ENCODE measurements at regions not wholly inside any gene's neighbourhood (a gene's known extent, or its start where the extent isn't known, plus 50 kb on each side); places are given as distances from the start of the nearest gene placed in this dataset.

DNA sequence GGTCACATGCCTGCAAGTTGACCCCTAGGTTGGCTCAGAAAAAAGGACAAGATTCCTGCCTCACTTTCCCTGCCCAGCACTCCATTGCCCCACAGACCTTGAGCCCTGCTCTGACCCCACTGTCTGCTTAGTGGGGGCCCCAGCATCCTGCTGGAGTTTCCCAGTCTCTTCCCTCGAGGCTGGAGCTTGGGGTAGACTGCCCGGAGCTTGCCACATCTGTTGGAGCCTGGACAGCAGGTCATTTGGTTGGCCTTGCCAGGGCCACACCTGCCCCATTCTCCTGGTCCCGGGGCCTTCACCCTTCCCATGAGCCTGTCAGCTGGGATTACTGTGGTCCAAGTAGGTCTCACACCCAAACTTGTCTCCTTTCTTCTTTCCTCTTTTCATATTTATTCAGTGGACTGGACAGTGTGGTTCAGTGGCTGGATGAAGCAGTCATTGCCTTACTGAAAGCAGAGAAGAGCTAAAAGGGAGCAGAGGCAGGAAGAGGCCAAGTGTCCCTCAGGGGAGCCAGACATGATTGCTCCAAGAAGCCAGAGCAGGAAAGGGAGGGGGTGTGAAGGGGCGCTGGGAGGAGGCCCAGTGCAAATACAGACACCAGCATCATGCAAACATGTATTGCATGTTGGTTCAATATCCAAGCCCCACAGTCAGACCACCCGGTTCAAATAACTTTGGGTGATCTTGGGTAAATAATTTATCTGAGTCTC, 56.2 kb upstream of the CACUL1 start:
- no peak overlapping the region for H4K91ac ChIP-seq (replicated peaks; ENCODE audit: insufficient read length, low read length)
- no peaks in the 10 kb centered on the region for H3K9me3 ChIP-seq (ENCODE audit: insufficient read depth in 2 of 2, low read depth in 1 of 2, low read length in 1 of 2)
- no peak overlapping the region for H2BK120ac ChIP-seq (replicated peaks; ENCODE audit: low read depth, low read length)
- no peaks in the 10 kb centered on the region for H3K23me2 ChIP-seq (ENCODE audit: low read depth, low read length)
- H3K27ac ChIP-seq (ENCODE audit: low read depth, low read length) = no peak overlapping the region
- FAIRE-seq (no peak), DNase-seq (ENCODE audit: low read depth in 1 of 2, low spot score in 2 of 2) (no peak)
- H3K27me3 ChIP-seq (replicated peaks in 1 of 4; ENCODE audit: control insufficient read depth in 3 of 4, extremely low read depth in 1 of 4, insufficient read depth in 3 of 4, low read length in 3 of 4) = no peaks in the 10 kb centered on the region
- no peak overlapping the region for H2BK15ac ChIP-seq (ENCODE audit: low read length)
- no peaks in the 10 kb centered on the region for H3K79me1 ChIP-seq (ENCODE audit: low read depth, low read length)
- H3K18ac ChIP-seq (ENCODE audit: extremely low read depth, low read length) = no peak overlapping the region
- H3K79me2 ChIP-seq (ENCODE audit: control insufficient read depth in 1 of 2, insufficient read depth in 2 of 2, low read length in 2 of 2) = no peaks in the 10 kb centered on the region
- no peak overlapping the region for H2BK12ac ChIP-seq (ENCODE audit: low read depth, low read length)
- no peak overlapping the region for H3K14ac ChIP-seq (ENCODE audit: insufficient read length)
- CTCF ChIA-PET (ENCODE audit: partially characterized antibody) = interaction anchor here (0.8 kb wide), 1 partner anchor 17 kb away, joined by 3 read pairs; no protein-coding TSS in a partner anchor
- no peak overlapping the region for H3K4me3 ChIP-seq (ENCODE audit: extremely low read depth in 1 of 4, insufficient read depth in 2 of 4, low read depth in 3 of 4, low read length in 4 of 4)
- no peak overlapping the region for H4K5ac ChIP-seq (ENCODE audit: insufficient read length, low read depth, low read length)
- H4K20me1 ChIP-seq (replicated peaks in 1 of 2; ENCODE audit: control insufficient read depth in 1 of 2, insufficient read depth in 2 of 2, low read length in 2 of 2) = no peaks in the 10 kb centered on the region
- WGBS, 2 experiments (ENCODE audit: extremely low coverage in 1 of 2, insufficient coverage in 1 of 2, insufficient read length in 1 of 2, insufficient replicate concordance in 2 of 2, low coverage in 1 of 2, low lambda C conversion rate in 2 of 2, missing lambda C conversion rate in 1 of 2) = 77% methylated on average over 5 of the region's 5 CpGs; no CpG with 5 or more reads in 1 of the 2 experiments
- POLR2A ChIA-PET (ENCODE audit: partially characterized antibody) = no interaction called here
- no peak overlapping the region for H2AFZ ChIP-seq (ENCODE audit: low read length)
- no peak overlapping the region for H2BK20ac ChIP-seq (ENCODE audit: low read length)
- H3K9ac ChIP-seq (replicated peaks in 1 of 4; ENCODE audit: extremely low read depth in 1 of 4, low read depth in 3 of 4, low read length in 3 of 4) = no peak overlapping the region
- no peak overlapping the region for H2BK5ac ChIP-seq (ENCODE audit: low read depth, low read length)
- H3K4me1 ChIP-seq (replicated peaks in 1 of 4; ENCODE audit: control insufficient read depth in 3 of 4, insufficient read depth in 4 of 4, low read length in 3 of 4) = peaks cover 0 to 3% (median 1%) of the 10 kb centered on the region in 4 experiments; a peak in 1 of 7 replicates
- no peak overlapping the region for H2AK5ac ChIP-seq (ENCODE audit: low read depth, low read length)
- H4K8ac ChIP-seq (ENCODE audit: extremely low read depth, insufficient read depth, low read length) = no peak overlapping the region
- H3K4ac ChIP-seq (replicated peaks; ENCODE audit: insufficient read length, low read depth, low read length) = no peak overlapping the region
- H3K56ac ChIP-seq (replicated peaks; ENCODE audit: insufficient read length, low read depth, low read length) = no peak overlapping the region
- no peak overlapping the region for H3K4me2 ChIP-seq (ENCODE audit: insufficient read depth in 1 of 2, low read depth in 2 of 2, low read length in 2 of 2)
- no peak overlapping the region for H3K23ac ChIP-seq (ENCODE audit: insufficient read length)
- no peaks in the 10 kb centered on the region for H3K36me3 ChIP-seq (ENCODE audit: control insufficient read depth in 2 of 4, insufficient read depth in 4 of 4, low read length in 3 of 4)
- TF ChIP-seq TEAD4 (IDR thresholded peaks at IDR 0.05; ENCODE audit: low read depth, low read length) (no peak), USF2 (IDR thresholded peaks at IDR 0.05; ENCODE audit: low read length) (no peak), KDM1A (IDR thresholded peaks at IDR 0.05; ENCODE audit: borderline replicate concordance, low read length) (no peak), CTBP2 (IDR thresholded peaks at IDR 0.05; ENCODE audit: borderline replicate concordance, insufficient read depth, insufficient read length, low read length) (no peak), SRF (IDR thresholded peaks at IDR 0.05; ENCODE audit: low read depth, low read length) (no peak), NANOG (IDR thresholded peaks at IDR 0.05; ENCODE audit: insufficient read depth, low read depth, low read length, poor library complexity, severe bottlenecking) (no peak), RAD21 (IDR thresholded peaks at IDR 0.05 in 1 of 2, conservative IDR thresholded peaks at IDR 0.05 in 1 of 2; ENCODE audit: low read depth in 2 of 2, low read length in 2 of 2) (no peak), CHD1 (IDR thresholded peaks at IDR 0.05; ENCODE audit: low read depth, low read length) (no peak), RNF2 (IDR thresholded peaks at IDR 0.05; ENCODE audit: borderline replicate concordance, low read depth, low read length, missing control alignments, poor library complexity, severe bottlenecking) (no peak), CREB1 (IDR thresholded peaks at IDR 0.05) (no peak), TBP (IDR thresholded peaks at IDR 0.05; ENCODE audit: low read depth, low read length) (no peak), NRF1 (IDR thresholded peaks at IDR 0.05; ENCODE audit: low read depth, low read length) (no peak)

All from H1 (cell line).